HCT116 (cell line): ENCODE measurements at regions not wholly inside any gene's neighbourhood (a gene's known extent, or its start where the extent isn't known, plus 50 kb on each side); places are given as distances from the start of the nearest gene placed in this dataset.

ENCODE experiments used
- ATAC-seq: fragments of 200-7000 bp; cut with Tn5 transposase; 2 replicates; pipeline ENCODE4 v1.9.1; 2020; ENCODE audit warnings: mild to moderate bottlenecking, moderate library complexity
- BruUV-seq: library from RNA; stranded (reverse); fragments of 400-500 nt; replicated peaks from 2 replicates; lab custom pipeline; 2021; lab: Mats Ljungman, UMichigan
- CTCF ChIA-PET: fragments of 300-600 bp; sonication (Branson Sonifier 250); formaldehyde crosslinking; loops from one replicate; lab custom pipeline; 2021; ENCODE audit warnings: antibody characterized with exemption; lab: Charles Lee
- POLR2A ChIA-PET: fragments of 300-600, 350-600 bp; sonication (Branson Sonifier 250); formaldehyde crosslinking; loops from one replicate; lab custom pipeline; 2021; ENCODE audit warnings: antibody characterized with exemption; lab: Charles Lee
- RAD21 ChIA-PET, 2 experiments: fragments of 300-600 bp; sonication (Branson Sonifier 250); formaldehyde crosslinking; loops; one replicate each; lab custom pipeline; 2023; ENCODE audit warnings: low total read pairs in 2 of 2; ENCODE audit not compliant: uncharacterized antibody in 2 of 2, unreplicated experiment in 2 of 2, low non-redundant PET in 1 of 2; lab: Charles Lee
- DNase-seq: peaks from one replicate; pipeline ENCODE4 v3.0.0-alpha.2; 2010; ENCODE audit warnings: low read depth, low spot score
- H2AFZ ChIP-seq: fragments of 200-600 bp; shearing (Covaris generic), sonication (generic); 2 replicates; pipeline ENCODE4 v1.6.1; 2017; ENCODE audit warnings: low read depth, mixed run types, mixed read lengths, antibody characterized with exemption, low read length; ENCODE audit not compliant: poor library complexity, severe bottlenecking
- H3K27ac ChIP-seq: 2 replicates; pipeline ENCODE4 v1.5.1; 2012; ENCODE audit warnings: low read depth, low read length
- H3K27me3 ChIP-seq: fragments of 200-600 bp; sonication (generic); 2 replicates; pipeline ENCODE4 v1.6.1; 2016; ENCODE audit warnings: mixed run types, low read length, mixed read lengths; ENCODE audit not compliant: insufficient read depth
- H3K36me3 ChIP-seq, 2 experiments: fragments of 200-500 bp in 1 of 2; fragments of 200-600 bp in 1 of 2; sonication (Bioruptor generic) in 1 of 2; sonication (generic) in 1 of 2; 2 replicates each; pipeline versions ENCODE4 v1.5.1 to v1.6.1; 2014 to 2016; ENCODE audit warnings: low read length in 2 of 2, inconsistent platforms in 1 of 2, mixed read lengths in 1 of 2, mixed run types in 1 of 2; ENCODE audit not compliant: insufficient read depth in 2 of 2, control insufficient read depth in 1 of 2
- H3K4me1 ChIP-seq, 2 experiments: fragments of 200-600 bp in 1 of 2; sonication (generic) in 1 of 2; 2 replicates each; pipeline versions ENCODE4 v1.5.1 to v1.6.1; 2012 to 2017; ENCODE audit warnings: low read length in 2 of 2, inconsistent platforms in 1 of 2, mild to moderate bottlenecking in 1 of 2, mixed read lengths in 1 of 2, mixed run types in 1 of 2, moderate library complexity in 1 of 2; ENCODE audit not compliant: insufficient read depth in 2 of 2, control insufficient read depth in 1 of 2
- H3K4me2 ChIP-seq: fragments of 200-600 bp; sonication (generic); 2 replicates; pipeline ENCODE4 v1.6.1; 2017; ENCODE audit warnings: mixed run types, low read length, mixed read lengths
- H3K4me3 ChIP-seq, 2 experiments: fragments of 200-600 bp in 1 of 2; sonication (generic) in 1 of 2; replicated peaks in 1 of 2; 2 replicates each; pipeline ENCODE4 v1.5.1; 2011 to 2016; ENCODE audit warnings: low read length in 2 of 2, control low read depth in 1 of 2, low read depth in 1 of 2, mild to moderate bottlenecking in 1 of 2, mixed read lengths in 1 of 2, mixed run types in 1 of 2
- H3K79me2 ChIP-seq: fragments of 200-600 bp; sonication (generic); 2 replicates; pipeline ENCODE4 v1.6.1; 2017; ENCODE audit warnings: mild to moderate bottlenecking, mixed run types, low read length, moderate library complexity, mixed read lengths; ENCODE audit not compliant: insufficient read depth
- H3K9ac ChIP-seq: fragments of 200-600 bp; sonication (generic); 2 replicates; pipeline ENCODE4 v1.6.1; 2016; ENCODE audit warnings: low read length, mixed read lengths
- H3K9me2 ChIP-seq: fragments of 200-600 bp; sonication (generic), shearing (Covaris generic); 2 replicates; pipeline ENCODE4 v1.6.1; 2017; ENCODE audit warnings: mixed run types, mild to moderate bottlenecking, moderate library complexity; ENCODE audit not compliant: insufficient read depth
- H3K9me3 ChIP-seq, 2 experiments: fragments of 200-500 bp in 1 of 2; fragments of 200-600 bp in 1 of 2; sonication (Bioruptor generic) in 1 of 2; sonication (generic) in 1 of 2; 2 replicates each; pipeline ENCODE4 v1.6.1; 2014 to 2017; ENCODE audit warnings: low read length in 2 of 2, mixed read lengths in 2 of 2, inconsistent platforms in 1 of 2, low read depth in 1 of 2, mild to moderate bottlenecking in 1 of 2, mixed run types in 1 of 2, moderate library complexity in 1 of 2; ENCODE audit not compliant: control insufficient read depth in 1 of 2, insufficient read depth in 1 of 2
- H4K20me1 ChIP-seq: fragments of 200-600 bp; sonication (generic), shearing (Covaris generic); 2 replicates; pipeline ENCODE4 v1.6.1; 2017; ENCODE audit warnings: mixed run types, mild to moderate bottlenecking, moderate library complexity; ENCODE audit not compliant: insufficient read depth
- ATF3 ChIP-seq: IDR thresholded peaks from 2 replicates; pipeline ENCODE4 v1.6.1; 2012
- CBX3 ChIP-seq: IDR thresholded peaks from 2 replicates; pipeline ENCODE4 v1.6.1; 2012; ENCODE audit warnings: low read depth
- CEBPB ChIP-seq: IDR thresholded peaks from 2 replicates; pipeline ENCODE4 v1.6.1; 2012; ENCODE audit warnings: low read depth
- CTCF ChIP-seq, 3 experiments: fragments of 200-600 bp in 1 of 3; sonication (generic) in 1 of 3; IDR thresholded peaks in 2 of 3; conservative IDR thresholded peaks in 1 of 3; 2 replicates each; pipeline ENCODE4 v1.5.1; 2012 to 2017; ENCODE audit warnings: low read depth in 2 of 3, low read length in 2 of 3, antibody characterized with exemption in 1 of 3, borderline replicate concordance in 1 of 3, control low read depth in 1 of 3, mild to moderate bottlenecking in 1 of 3, mixed read lengths in 1 of 3, mixed run types in 1 of 3, moderate library complexity in 1 of 3; ENCODE audit not compliant: insufficient read depth in 1 of 3
- ELF1 ChIP-seq: IDR thresholded peaks from 2 replicates; pipeline ENCODE4 v1.6.1; 2012; ENCODE audit warnings: low read depth, borderline replicate concordance
- EZH2 ChIP-seq: fragments of 200-600 bp; sonication (generic); IDR thresholded peaks from 2 replicates; pipeline ENCODE4 v1.6.1; 2017; ENCODE audit warnings: antibody characterized with exemption, mixed run types
- EZH2phosphoT487 ChIP-seq: fragments of 200-600 bp; IDR thresholded peaks from 2 replicates; pipeline ENCODE4 v1.6.1; 2018; ENCODE audit warnings: antibody characterized with exemption, borderline replicate concordance
- JUND ChIP-seq: IDR thresholded peaks from 2 replicates; pipeline ENCODE4 v1.6.1; 2012
- REST ChIP-seq: IDR thresholded peaks from 2 replicates; pipeline ENCODE4 v1.6.1; 2012; ENCODE audit warnings: low read depth
- SIN3A ChIP-seq: IDR thresholded peaks from 2 replicates; pipeline ENCODE4 v1.6.1; 2012; ENCODE audit warnings: low read depth
- YY1 ChIP-seq: IDR thresholded peaks from 2 replicates; pipeline ENCODE4 v1.6.1; 2011; ENCODE audit warnings: low read length, low read depth, moderate library complexity, mild to moderate bottlenecking; ENCODE audit not compliant: insufficient replicate concordance; ENCODE audit errors: extremely low read depth
- ZFX ChIP-seq: fragments of 450-650 bp; IDR thresholded peaks from 2 replicates; pipeline ENCODE4 v1.6.1; 2017
- ZNF274 ChIP-seq: fragments of 200-500 bp; sonication (Bioruptor generic); IDR thresholded peaks from 2 replicates; pipeline ENCODE4 v1.6.1; 2014; ENCODE audit warnings: mild to moderate bottlenecking, low read depth, low read length, inconsistent platforms
- intact Hi-C: fragments of 100-400 bp; cut with micrococcal nuclease; formaldehyde crosslinking; loops from 2 replicates; pipeline ENCODE4 v1.10.0; 2022

GRCh38 chr4:57355101-57355665 is 245.0 kb upstream of the IGFBP7 start:
- ChIA-PET POLR2A (no interaction called here), RAD21 (no interaction called here), CTCF (no interaction called here)
- H3K36me3 ChIP-seq: no peaks in the 10 kb centered on the region
- H3K9me3 ChIP-seq: no peaks in the 10 kb centered on the region
- intact Hi-C loops: no loop called here
- no peaks in the 10 kb centered on the region for H4K20me1 ChIP-seq
- ATAC-seq (no peak), DNase-seq (no peak)
- H3K4me1 ChIP-seq: no peaks in the 10 kb centered on the region
- no peak overlapping the region for H2AFZ ChIP-seq
- no peak overlapping the region for H3K27ac ChIP-seq
- TF ChIP-seq CTCF (IDR thresholded peaks at IDR 0.05 in 2 of 3, conservative IDR thresholded peaks at IDR 0.05 in 1 of 3; ENCODE audit: borderline replicate concordance in 1 of 3, insufficient read depth in 1 of 3, low read depth in 2 of 3, low read length in 2 of 3) (no peak), ZNF274 (no peak), EZH2phosphoT487 (no peak)
- no TSS peak for BruUV-seq
- H3K4me3 ChIP-seq: no peak overlapping the region
- no peak overlapping the region for H3K9ac ChIP-seq
- H3K4me2 ChIP-seq: no peak overlapping the region
- no peaks in the 10 kb centered on the region for H3K9me2 ChIP-seq
- H3K27me3 ChIP-seq: no peaks in the 10 kb centered on the region
- no peaks in the 10 kb centered on the region for H3K79me2 ChIP-seq

GRCh38 chr4:57351731-57352130 is 241.5 kb upstream of the IGFBP7 start:
- CTCF ChIA-PET: no interaction called here
- no peaks in the 10 kb centered on the region for H3K36me3 ChIP-seq
- no peak for ATAC-seq
- TF ChIP-seq CEBPB (no peak), ATF3 (no peak), SIN3A (no peak), JUND (no peak), ZFX (no peak), ELF1 (no peak), YY1 (no peak), CBX3 (no peak), REST (no peak), EZH2 (no peak)

More at GRCh38 chr4:57351731-57352130, 241.5 kb upstream of the IGFBP7 start:
- Histone ChIP-seq H4K20me1 (no peaks in the 10 kb centered on the region), H3K4me1 (no peaks in the 10 kb centered on the region), H3K9me2 (no peaks in the 10 kb centered on the region), H3K79me2 (no peaks in the 10 kb centered on the region), H3K4me3 (no peak overlapping the region), H3K27me3 (no peaks in the 10 kb centered on the region), H3K9me3 (no peaks in the 10 kb centered on the region), H3K27ac (no peak overlapping the region), H3K4me2 (no peak overlapping the region), H3K9ac (no peak overlapping the region), H2AFZ (no peak overlapping the region)
- no peak for DNase-seq
- intact Hi-C loops: no loop called here
- ChIA-PET RAD21 (no interaction called here), POLR2A (no interaction called here)
- no TSS peak for BruUV-seq
